Brain microvascular endothelial cell (primary cell): ENCODE measurements at regions not wholly inside any gene's neighbourhood (a gene's known extent, or its start where the extent isn't known, plus 50 kb on each side); places are given as distances from the start of the nearest gene placed in this dataset.

Experiments
- DNase-seq: peaks from one replicate; pipeline ENCODE4 v3.0.0-alpha.2; 2020
- H3K27ac ChIP-seq: fragments of 250-450 bp; sonication (Bioruptor Pico); 2 replicates; pipeline ENCODE4 v1.5.1; 2020; ENCODE audit warnings: mild to moderate bottlenecking, moderate library complexity
- H3K27me3 ChIP-seq: fragments of 250-450 bp; sonication (Bioruptor Pico); replicated peaks from 2 replicates; pipeline ENCODE4 v1.5.1; 2020; ENCODE audit warnings: mild to moderate bottlenecking
- H3K36me3 ChIP-seq: fragments of 250-450 bp; sonication (Bioruptor Pico); replicated peaks from 2 replicates; pipeline ENCODE4 v1.5.1; 2020; ENCODE audit warnings: mild to moderate bottlenecking
- H3K4me3 ChIP-seq: 2 replicates; pipeline ENCODE4 v1.5.1; 2011; ENCODE audit warnings: low read depth, mild to moderate bottlenecking, control low read depth, low read length, moderate library complexity
- CTCF ChIP-seq: IDR thresholded peaks from 2 replicates; pipeline ENCODE4 v1.5.1; 2011; ENCODE audit warnings: low read depth, mild to moderate bottlenecking, moderate library complexity, low read length, control low read depth, inconsistent platforms; ENCODE audit errors: missing control alignments
- in situ Hi-C: cut with HindIII; loops from 2 replicates; pipeline ENCODE4 v1.10.0; 2017; ENCODE audit warnings: low sequenced_read_pairs, low pct_ligation_motif_present

- no peak for TF ChIP-seq CTCF
Observed at GRCh38 chr2:12404497-12404896, 312.2 kb upstream of the TRIB2 start.

GRCh38 chr2:12407160-12407559 lies 309.6 kb upstream of the TRIB2 start:
- Histone ChIP-seq H3K4me3 (no peak overlapping the region), H3K36me3 (no peaks in the 10 kb centered on the region), H3K27ac (no peak overlapping the region), H3K27me3 (no peaks in the 10 kb centered on the region)
- DNase-seq, result no peak
- in situ Hi-C loops, result no loop called here
- no peak for TF ChIP-seq CTCF

More at GRCh38 chr2:12404497-12404896, 312.2 kb upstream of the TRIB2 start:
- Histone ChIP-seq H3K27me3 (no peaks in the 10 kb centered on the region), H3K27ac (no peak overlapping the region), H3K36me3 (no peaks in the 10 kb centered on the region), H3K4me3 (no peak overlapping the region)
- in situ Hi-C loops, result no loop called here
- no peak for DNase-seq

- in situ Hi-C loops, result no loop called here
- no peak overlapping the region for H3K4me3 ChIP-seq
- H3K27ac ChIP-seq, result peak overlapping the region; percentile 46
- H3K27me3 ChIP-seq, result no peaks in the 10 kb centered on the region
- TF ChIP-seq CTCF, result no peak
- DNase-seq, result peak; percentile 94
- H3K36me3 ChIP-seq, result no peaks in the 10 kb centered on the region
Observed at GRCh38 chr2:12412898-12413305, 303.8 kb upstream of the TRIB2 start.

- Histone ChIP-seq H3K36me3 (no peaks in the 10 kb centered on the region), H3K27ac (no peak overlapping the region), H3K27me3 (no peaks in the 10 kb centered on the region), H3K4me3 (no peak overlapping the region)
- TF ChIP-seq CTCF, result no peak
- DNase-seq, result no peak
- in situ Hi-C loops, result no loop called here
Observed at GRCh38 chr2:12415536-12415935, 301.2 kb upstream of the TRIB2 start.

- in situ Hi-C loops, result no loop called here
- peak; percentile 50 for DNase-seq
- Histone ChIP-seq H3K4me3 (no peak overlapping the region), H3K27ac (no peak overlapping the region), H3K36me3 (no peaks in the 10 kb centered on the region), H3K27me3 (no peaks in the 10 kb centered on the region)
- TF ChIP-seq CTCF, result peak; percentile 76
Observed at GRCh38 chr2:12416600-12416999, 300.1 kb upstream of the TRIB2 start.

GRCh38 chr2:12417786-12418185 lies 298.9 kb upstream of the TRIB2 start:
- H3K27ac ChIP-seq, result no peak overlapping the region
- no peak for TF ChIP-seq CTCF
- no peaks in the 10 kb centered on the region for H3K27me3 ChIP-seq
- H3K4me3 ChIP-seq, result no peak overlapping the region
- H3K36me3 ChIP-seq, result no peaks in the 10 kb centered on the region
- no peak for DNase-seq
- in situ Hi-C loops, result no loop called here
